HCT116 (cell line): ENCODE measurements at regions not wholly inside any gene's neighbourhood (a gene's known extent, or its start where the extent isn't known, plus 50 kb on each side); places are given as distances from the start of the nearest gene placed in this dataset.

Source experiments
- EZH2 ChIP-seq: fragments of 200-600 bp; sonication (generic); IDR thresholded peaks from 2 replicates; pipeline ENCODE4 v1.6.1; 2017; ENCODE audit warnings: antibody characterized with exemption, mixed run types
- POLR2A ChIP-seq: IDR thresholded peaks from 2 replicates; pipeline ENCODE4 v1.7.0; 2011; ENCODE audit warnings: borderline replicate concordance; ENCODE audit not compliant: insufficient read depth, insufficient read length; ENCODE audit errors: extremely low read depth
- SP1 ChIP-seq: IDR thresholded peaks from 2 replicates; pipeline ENCODE4 v1.6.1; 2012; ENCODE audit warnings: low read depth
- TF ChIP-seq, protein P1 (sequence below), 3 experiments: fragments of 200-600 bp in 1 of 3; sonication (generic) in 1 of 3; IDR thresholded peaks in 2 of 3; conservative IDR thresholded peaks in 1 of 3; 2 replicates each; pipeline ENCODE4 v1.5.1; 2012 to 2017; ENCODE audit warnings: low read depth in 2 of 3, low read length in 2 of 3, antibody characterized with exemption in 1 of 3, borderline replicate concordance in 1 of 3, control low read depth in 1 of 3, mild to moderate bottlenecking in 1 of 3, mixed read lengths in 1 of 3, mixed run types in 1 of 3, moderate library complexity in 1 of 3; ENCODE audit not compliant: insufficient read depth in 1 of 3
- TF ChIP-seq, protein P2 (sequence below): IDR thresholded peaks from 2 replicates; pipeline ENCODE4 v1.6.1; 2012; ENCODE audit warnings: low read depth

DNA sequence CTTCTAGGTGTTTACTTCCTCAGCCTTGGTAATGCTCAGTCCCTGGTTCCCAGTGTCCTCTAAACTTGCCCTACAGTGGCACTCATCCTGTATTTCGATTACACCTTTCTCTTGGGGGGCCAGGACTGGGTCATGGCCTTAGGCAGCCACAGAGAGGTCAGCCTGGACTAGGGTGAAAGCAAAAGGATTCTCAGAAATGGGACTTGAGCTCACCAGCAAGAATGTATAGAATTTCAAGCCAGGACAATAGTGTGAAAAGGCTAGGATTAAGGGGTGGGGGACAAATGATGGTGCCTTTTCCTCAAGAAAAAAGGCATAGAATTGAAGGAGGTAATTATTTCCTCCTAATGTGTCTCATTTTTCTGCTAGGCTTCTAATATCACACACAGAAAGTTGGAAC, 166.8 kb upstream of the RUNX1 start:
- TF ChIP-seq, protein P1, sequence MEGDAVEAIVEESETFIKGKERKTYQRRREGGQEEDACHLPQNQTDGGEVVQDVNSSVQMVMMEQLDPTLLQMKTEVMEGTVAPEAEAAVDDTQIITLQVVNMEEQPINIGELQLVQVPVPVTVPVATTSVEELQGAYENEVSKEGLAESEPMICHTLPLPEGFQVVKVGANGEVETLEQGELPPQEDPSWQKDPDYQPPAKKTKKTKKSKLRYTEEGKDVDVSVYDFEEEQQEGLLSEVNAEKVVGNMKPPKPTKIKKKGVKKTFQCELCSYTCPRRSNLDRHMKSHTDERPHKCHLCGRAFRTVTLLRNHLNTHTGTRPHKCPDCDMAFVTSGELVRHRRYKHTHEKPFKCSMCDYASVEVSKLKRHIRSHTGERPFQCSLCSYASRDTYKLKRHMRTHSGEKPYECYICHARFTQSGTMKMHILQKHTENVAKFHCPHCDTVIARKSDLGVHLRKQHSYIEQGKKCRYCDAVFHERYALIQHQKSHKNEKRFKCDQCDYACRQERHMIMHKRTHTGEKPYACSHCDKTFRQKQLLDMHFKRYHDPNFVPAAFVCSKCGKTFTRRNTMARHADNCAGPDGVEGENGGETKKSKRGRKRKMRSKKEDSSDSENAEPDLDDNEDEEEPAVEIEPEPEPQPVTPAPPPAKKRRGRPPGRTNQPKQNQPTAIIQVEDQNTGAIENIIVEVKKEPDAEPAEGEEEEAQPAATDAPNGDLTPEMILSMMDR (IDR thresholded peaks at IDR 0.05 in 2 of 3, conservative IDR thresholded peaks at IDR 0.05 in 1 of 3; ENCODE audit: borderline replicate concordance in 1 of 3, insufficient read depth in 1 of 3, low read depth in 2 of 3, low read length in 2 of 3): no peak
- TF ChIP-seq, protein P2, sequence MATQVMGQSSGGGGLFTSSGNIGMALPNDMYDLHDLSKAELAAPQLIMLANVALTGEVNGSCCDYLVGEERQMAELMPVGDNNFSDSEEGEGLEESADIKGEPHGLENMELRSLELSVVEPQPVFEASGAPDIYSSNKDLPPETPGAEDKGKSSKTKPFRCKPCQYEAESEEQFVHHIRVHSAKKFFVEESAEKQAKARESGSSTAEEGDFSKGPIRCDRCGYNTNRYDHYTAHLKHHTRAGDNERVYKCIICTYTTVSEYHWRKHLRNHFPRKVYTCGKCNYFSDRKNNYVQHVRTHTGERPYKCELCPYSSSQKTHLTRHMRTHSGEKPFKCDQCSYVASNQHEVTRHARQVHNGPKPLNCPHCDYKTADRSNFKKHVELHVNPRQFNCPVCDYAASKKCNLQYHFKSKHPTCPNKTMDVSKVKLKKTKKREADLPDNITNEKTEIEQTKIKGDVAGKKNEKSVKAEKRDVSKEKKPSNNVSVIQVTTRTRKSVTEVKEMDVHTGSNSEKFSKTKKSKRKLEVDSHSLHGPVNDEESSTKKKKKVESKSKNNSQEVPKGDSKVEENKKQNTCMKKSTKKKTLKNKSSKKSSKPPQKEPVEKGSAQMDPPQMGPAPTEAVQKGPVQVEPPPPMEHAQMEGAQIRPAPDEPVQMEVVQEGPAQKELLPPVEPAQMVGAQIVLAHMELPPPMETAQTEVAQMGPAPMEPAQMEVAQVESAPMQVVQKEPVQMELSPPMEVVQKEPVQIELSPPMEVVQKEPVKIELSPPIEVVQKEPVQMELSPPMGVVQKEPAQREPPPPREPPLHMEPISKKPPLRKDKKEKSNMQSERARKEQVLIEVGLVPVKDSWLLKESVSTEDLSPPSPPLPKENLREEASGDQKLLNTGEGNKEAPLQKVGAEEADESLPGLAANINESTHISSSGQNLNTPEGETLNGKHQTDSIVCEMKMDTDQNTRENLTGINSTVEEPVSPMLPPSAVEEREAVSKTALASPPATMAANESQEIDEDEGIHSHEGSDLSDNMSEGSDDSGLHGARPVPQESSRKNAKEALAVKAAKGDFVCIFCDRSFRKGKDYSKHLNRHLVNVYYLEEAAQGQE: no peak
- TF ChIP-seq POLR2A (no peak), SP1 (no peak), EZH2 (no peak)
